ENCODE measurements at regions not wholly inside any gene's neighbourhood (a gene's known extent, or its start where the extent isn't known, plus 50 kb on each side); places are given as distances from the start of the nearest gene placed in this dataset.
"Not testable (repeated sequence)": the region's sequence is repeated elsewhere in the genome, so short reads cannot be mapped to it uniquely, and the experiment has no call there.

- peak; percentile 85 for DNase-seq
- H3K27ac Mint-ChIP-seq = peak overlapping the region; percentile 95
- no peaks in the 10 kb centered on the region for H3K9me3 Mint-ChIP-seq
- intact Hi-C loops (cut with micrococcal nuclease) = loop anchor here (1.0 to 2.0 kb wide), 5 partner anchors 8 to 78 kb away; no protein-coding TSS in a partner anchor
- H3K4me1 Mint-ChIP-seq = peaks cover 55% of the 10 kb centered on the region
- H3K27me3 Mint-ChIP-seq = no peaks in the 10 kb centered on the region
- peaks cover 20% of the 10 kb centered on the region for H3K36me3 Mint-ChIP-seq (ENCODE audit: low read depth)
- H3K4me3 Mint-ChIP-seq = peak overlapping the region; percentile 84
Measured at GRCh38 chr2:64730551-64731262, 77.0 kb upstream of the SERTAD2 start.

DNA sequence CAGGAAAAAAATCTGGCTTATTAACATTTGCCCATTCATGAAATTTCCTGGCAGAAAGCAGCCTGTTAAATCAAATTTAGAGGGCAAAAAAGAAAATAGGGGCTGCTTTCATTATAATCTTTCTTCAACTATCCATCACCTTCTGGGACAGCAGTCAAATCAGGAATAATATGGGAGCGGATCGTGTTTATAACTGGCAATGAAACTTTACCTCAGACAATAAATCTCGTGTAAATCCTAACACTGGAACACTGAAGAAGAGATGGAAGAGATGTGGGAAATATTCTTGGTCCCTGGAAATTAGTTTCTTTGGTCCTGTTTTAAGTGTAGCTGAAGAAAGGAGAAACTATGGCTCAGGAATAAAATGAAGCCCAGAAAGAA is 77.5 kb upstream of the SERTAD2 start:
- Mint-ChIP-seq H3K4me3 (peak overlapping the region; percentile 84), H3K36me3 (ENCODE audit: low read depth) (peaks cover 22% of the 10 kb centered on the region), H3K9me3 (no peaks in the 10 kb centered on the region), H3K4me1 (peaks cover 56% of the 10 kb centered on the region), H3K27me3 (no peaks in the 10 kb centered on the region), H3K27ac (peak overlapping the region; percentile 95)
- intact Hi-C loops (cut with micrococcal nuclease) = loop anchor here (2.0 kb wide), 1 partner anchor 54 kb away; no protein-coding TSS in a partner anchor
- no peak for DNase-seq

GRCh38 chr2:64731746-64732145 is 78.0 kb upstream of the SERTAD2 start:
- Mint-ChIP-seq H3K27ac (no peak overlapping the region), H3K4me3 (no peak overlapping the region), H3K36me3 (ENCODE audit: low read depth) (peaks cover 22% of the 10 kb centered on the region), H3K4me1 (peaks cover 51% of the 10 kb centered on the region), H3K9me3 (no peaks in the 10 kb centered on the region), H3K27me3 (no peaks in the 10 kb centered on the region)
- peak; percentile 45 for DNase-seq
- intact Hi-C loops (cut with micrococcal nuclease) = loop anchor here (2.0 kb wide), 1 partner anchor 55 kb away; no protein-coding TSS in a partner anchor

- no peaks in the 10 kb centered on the region for H3K9me3 Mint-ChIP-seq
- H3K27me3 Mint-ChIP-seq = no peaks in the 10 kb centered on the region
- H3K36me3 Mint-ChIP-seq (ENCODE audit: low read depth) = peaks cover 22% of the 10 kb centered on the region
- H3K4me3 Mint-ChIP-seq = no peak overlapping the region
- H3K27ac Mint-ChIP-seq = no peak overlapping the region
- intact Hi-C loops (cut with micrococcal nuclease) = no loop called here
- DNase-seq = no peak
- peaks cover 51% of the 10 kb centered on the region for H3K4me1 Mint-ChIP-seq
Measured at GRCh38 chr2:64732146-64732545, 78.4 kb upstream of the SERTAD2 start.

- peak; percentile 30 for DNase-seq
- Mint-ChIP-seq H3K27me3 (no peaks in the 10 kb centered on the region), H3K36me3 (ENCODE audit: low read depth) (peaks cover 23% of the 10 kb centered on the region), H3K9me3 (no peaks in the 10 kb centered on the region), H3K4me1 (peaks cover 47% of the 10 kb centered on the region), H3K4me3 (no peak overlapping the region), H3K27ac (no peak overlapping the region)
- intact Hi-C loops (cut with micrococcal nuclease) = loop anchor here (5.0 kb wide), 2 partner anchors 127 to 208 kb away; no protein-coding TSS in a partner anchor
Measured at GRCh38 chr2:64735504-64735903, 81.8 kb upstream of the SERTAD2 start.

DNA sequence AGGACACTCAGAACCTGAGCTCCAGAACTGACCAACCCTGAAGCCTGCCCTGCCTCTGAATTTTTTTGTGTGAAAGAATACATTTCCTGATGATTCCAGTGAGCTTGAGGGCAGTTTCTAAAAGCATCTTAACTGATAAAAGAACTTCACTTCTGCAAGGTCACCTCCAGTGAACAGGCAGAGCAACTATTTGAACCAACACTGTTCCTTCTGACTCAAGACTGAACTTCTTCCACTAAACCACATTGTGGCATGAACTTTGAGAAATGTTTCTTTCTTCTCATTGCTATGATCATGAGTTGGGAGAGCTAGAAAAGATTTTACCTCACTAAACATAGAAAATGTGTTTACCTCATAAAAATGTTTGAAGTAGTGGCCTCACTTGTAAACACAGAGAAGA is 83.8 kb upstream of the SERTAD2 start:
- peak; percentile 73 for DNase-seq
- Mint-ChIP-seq H3K36me3 (ENCODE audit: low read depth) (peaks cover 17% of the 10 kb centered on the region), H3K27me3 (no peaks in the 10 kb centered on the region), H3K4me1 (peaks cover 30% of the 10 kb centered on the region), H3K9me3 (no peaks in the 10 kb centered on the region), H3K4me3 (peak overlapping the region; percentile 72), H3K27ac (peak overlapping the region; percentile 77)
- intact Hi-C loops (cut with micrococcal nuclease) = loop anchor here (1.0 to 5.0 kb wide), 3 partner anchors 30 to 210 kb away; no protein-coding TSS in a partner anchor

- no peaks in the 10 kb centered on the region for H3K27me3 Mint-ChIP-seq
- peaks cover 30% of the 10 kb centered on the region for H3K4me1 Mint-ChIP-seq
- DNase-seq = no peak
- peaks cover 17% of the 10 kb centered on the region for H3K36me3 Mint-ChIP-seq (ENCODE audit: low read depth)
- peak overlapping the region; percentile 77 for H3K27ac Mint-ChIP-seq
- H3K9me3 Mint-ChIP-seq = no peaks in the 10 kb centered on the region
- intact Hi-C loops (cut with micrococcal nuclease) = loop anchor here (1.0 to 5.0 kb wide), 5 partner anchors 8 to 211 kb away; no protein-coding TSS in a partner anchor
- peak overlapping the region; percentile 72 for H3K4me3 Mint-ChIP-seq
Measured at GRCh38 chr2:64738026-64738425, 84.3 kb upstream of the SERTAD2 start.

GRCh38 chr2:64742678-64743077 is 89.0 kb upstream of the SERTAD2 start:
- DNase-seq = no peak
- Mint-ChIP-seq H3K9me3 (no peaks in the 10 kb centered on the region), H3K36me3 (ENCODE audit: low read depth) (peaks cover 8% of the 10 kb centered on the region), H3K27ac (no peak overlapping the region), H3K4me1 (peaks cover 17% of the 10 kb centered on the region), H3K4me3 (no peak overlapping the region), H3K27me3 (no peaks in the 10 kb centered on the region)
- intact Hi-C loops (cut with micrococcal nuclease) = no loop called here

GRCh38 chr2:64743739-64744330 is 90.1 kb upstream of the SERTAD2 start:
- peaks cover 5% of the 10 kb centered on the region for H3K36me3 Mint-ChIP-seq (ENCODE audit: low read depth)
- H3K27me3 Mint-ChIP-seq = no peaks in the 10 kb centered on the region
- H3K27ac Mint-ChIP-seq = no peak overlapping the region
- H3K4me1 Mint-ChIP-seq = peaks cover 14% of the 10 kb centered on the region
- no peaks in the 10 kb centered on the region for H3K9me3 Mint-ChIP-seq
- H3K4me3 Mint-ChIP-seq = no peak overlapping the region
- DNase-seq = no peak
- intact Hi-C loops (cut with micrococcal nuclease) = no loop called here

GRCh38 chr2:64745562-64745961 is 91.8 kb upstream of the SERTAD2 start:
- H3K9me3 Mint-ChIP-seq = no peaks in the 10 kb centered on the region
- peaks cover 5% of the 10 kb centered on the region for H3K36me3 Mint-ChIP-seq (ENCODE audit: low read depth)
- no peak for DNase-seq
- no peak overlapping the region for H3K27ac Mint-ChIP-seq
- H3K4me1 Mint-ChIP-seq = peaks cover 16% of the 10 kb centered on the region
- intact Hi-C loops (cut with micrococcal nuclease) = no loop called here
- H3K27me3 Mint-ChIP-seq = no peaks in the 10 kb centered on the region
- H3K4me3 Mint-ChIP-seq = no peak overlapping the region

DNA sequence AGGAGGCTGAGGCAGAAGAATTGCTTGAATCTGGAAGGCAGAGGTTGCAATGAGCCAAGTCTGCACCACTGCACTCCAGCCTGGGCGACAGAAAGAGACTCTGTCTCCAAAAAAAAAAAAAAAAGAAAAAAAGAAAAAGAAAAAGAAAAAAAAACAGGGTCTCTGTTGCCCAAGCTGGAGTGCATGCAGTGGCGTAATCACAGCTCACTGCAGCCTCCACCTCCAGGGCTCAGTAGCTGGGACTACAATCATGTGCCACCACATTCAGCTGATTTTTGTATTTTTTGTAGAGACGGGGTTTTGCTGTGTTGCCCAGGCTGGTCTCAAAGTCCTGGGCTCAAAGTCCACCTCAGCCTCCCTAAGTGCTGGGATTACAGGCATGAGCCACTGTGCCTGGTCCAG is 94.0 kb upstream of the SERTAD2 start:
- H3K4me1 Mint-ChIP-seq = peaks cover 24% of the 10 kb centered on the region
- intact Hi-C loops (cut with micrococcal nuclease) = loop anchor here (1.0 kb wide), 1 partner anchor 9 kb away; no protein-coding TSS in a partner anchor
- H3K9me3 Mint-ChIP-seq; H3K36me3 Mint-ChIP-seq (ENCODE audit: low read depth); H3K27me3 Mint-ChIP-seq; H3K4me3 Mint-ChIP-seq; H3K27ac Mint-ChIP-seq: not testable (repeated sequence)
- peak; percentile 55 for DNase-seq

DNA sequence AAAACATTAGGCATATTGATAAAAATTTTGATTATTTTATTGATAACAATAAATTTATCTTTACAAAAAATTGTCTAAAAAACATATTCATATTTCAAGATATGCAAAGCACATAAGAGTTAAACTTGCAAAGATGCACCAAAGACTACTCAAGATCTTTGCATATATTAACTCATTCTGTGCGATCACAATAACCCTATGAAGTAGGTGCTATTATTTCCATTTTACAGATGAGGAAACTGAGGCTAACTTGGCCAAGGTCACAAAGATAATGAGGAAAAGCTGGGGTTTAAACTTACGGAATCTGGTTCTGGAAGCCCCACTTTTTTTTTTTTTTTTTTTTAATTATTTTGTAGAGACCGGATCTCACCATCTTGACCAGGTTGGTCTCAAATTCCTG is 94.4 kb upstream of the SERTAD2 start:
- peak overlapping the region; percentile 98 for H3K4me3 Mint-ChIP-seq
- peaks cover 26% of the 10 kb centered on the region for H3K4me1 Mint-ChIP-seq
- peak overlapping the region; percentile 99 for H3K27ac Mint-ChIP-seq
- peaks cover 6% of the 10 kb centered on the region for H3K36me3 Mint-ChIP-seq (ENCODE audit: low read depth)
- H3K27me3 Mint-ChIP-seq = no peaks in the 10 kb centered on the region
- no peaks in the 10 kb centered on the region for H3K9me3 Mint-ChIP-seq
- no peak for DNase-seq
- intact Hi-C loops (cut with micrococcal nuclease) = loop anchor here (1.0 kb wide), 1 partner anchor 10 kb away; no protein-coding TSS in a partner anchor

GRCh38 chr2:64748561-64748960 is 94.8 kb upstream of the SERTAD2 start:
- intact Hi-C loops (cut with micrococcal nuclease) = loop anchor here (1.0 kb wide), 1 partner anchor 10 kb away; no protein-coding TSS in a partner anchor
- Mint-ChIP-seq H3K9me3 (no peaks in the 10 kb centered on the region), H3K27me3 (no peaks in the 10 kb centered on the region), H3K27ac (peak overlapping the region; percentile 99), H3K4me1 (peaks cover 26% of the 10 kb centered on the region), H3K4me3 (peak overlapping the region; percentile 98), H3K36me3 (ENCODE audit: low read depth) (peaks cover 5% of the 10 kb centered on the region)
- DNase-seq = peak; percentile 77

DNA sequence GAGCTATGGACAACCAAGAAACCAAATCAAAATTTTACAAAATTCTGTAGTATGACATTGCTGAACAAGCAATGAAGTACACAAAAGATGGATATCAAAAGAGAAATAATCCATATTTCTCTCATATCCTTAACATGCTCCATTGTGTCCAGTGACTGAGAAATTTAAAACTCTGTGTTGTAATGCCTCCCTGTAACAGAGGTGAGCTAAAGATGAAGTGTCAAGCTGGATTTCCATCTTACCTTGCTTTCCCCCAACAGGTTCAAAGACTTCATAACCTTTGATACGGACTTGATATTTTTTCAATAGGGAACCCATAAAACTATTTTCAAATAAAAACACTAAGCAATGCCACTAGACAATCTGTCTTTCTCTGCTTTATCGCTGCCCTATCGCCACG is 95.7 kb upstream of the SERTAD2 start:
- peaks cover 23% of the 10 kb centered on the region for H3K4me1 Mint-ChIP-seq
- H3K27ac Mint-ChIP-seq = peak overlapping the region; percentile 99
- no peak for DNase-seq
- no peaks in the 10 kb centered on the region for H3K27me3 Mint-ChIP-seq
- no peaks in the 10 kb centered on the region for H3K9me3 Mint-ChIP-seq
- H3K36me3 Mint-ChIP-seq (ENCODE audit: low read depth) = peaks cover 3% of the 10 kb centered on the region
- peak overlapping the region; percentile 98 for H3K4me3 Mint-ChIP-seq
- intact Hi-C loops (cut with micrococcal nuclease) = no loop called here
